Transverse colon (tissue), 4 donors: ENCODE measurements at regions not wholly inside any gene's neighbourhood (a gene's known extent, or its start where the extent isn't known, plus 50 kb on each side); places are given as distances from the start of the nearest gene placed in this dataset.

Experiments
- DNase-seq: peaks from one replicate; pipeline ENCODE4 v3.0.0-alpha.2; 2019
- H3K27ac ChIP-seq, 4 donors: fragments of 200-600 bp; sonication (generic); 2 replicates each; pipeline ENCODE4 v1.5.1; 2016 to 2018; ENCODE audit warnings: inconsistent platforms in 4 of 4
- H3K27me3 ChIP-seq: fragments of 200-600 bp; sonication (generic); 2 replicates; pipeline ENCODE4 v1.5.1; 2017; ENCODE audit warnings: inconsistent platforms
- H3K36me3 ChIP-seq, 4 donors: fragments of 200-600 bp; sonication (generic); 2 replicates each; pipeline ENCODE4 v1.5.1; 2017 to 2019; ENCODE audit warnings: inconsistent platforms in 4 of 4
- H3K4me1 ChIP-seq, 4 donors: fragments of 200-600 bp; sonication (generic); 2 replicates each; pipeline ENCODE4 v1.5.1; 2017 to 2020; ENCODE audit warnings: inconsistent platforms in 4 of 4
- H3K4me3 ChIP-seq, 4 donors: fragments of 200-600 bp; sonication (generic); 1 replicate in 1 of 4; 2 replicates in 3 of 4; pipeline versions ENCODE4 v1.5.1 to v1.6.1; 2017 to 2019; ENCODE audit warnings: inconsistent platforms in 4 of 4
- H3K9me3 ChIP-seq, 2 donors: fragments of 200-600 bp; sonication (generic); 2 replicates each; pipeline ENCODE4 v1.5.1; 2017 to 2019; ENCODE audit warnings: inconsistent platforms in 2 of 2
- EP300 ChIP-seq: sonication (generic); formaldehyde crosslinking; IDR thresholded peaks from one replicate; pipeline ENCODE4 v1.6.1; 2017; ENCODE audit warnings: antibody characterized with exemption, low read depth
- POLR2A ChIP-seq: fragments of 450-650 bp; IDR thresholded peaks from one replicate; pipeline ENCODE4 v1.6.1; 2016; ENCODE audit warnings: antibody characterized with exemption, mild to moderate bottlenecking, moderate library complexity
- POLR2AphosphoS5 ChIP-seq, 3 donors: sonication (generic); formaldehyde crosslinking; IDR thresholded peaks; one replicate each; pipeline ENCODE4 v1.6.1; 2016; ENCODE audit warnings: antibody characterized with exemption in 3 of 3
- WGBS, 2 donors: methylation state at CpG; one replicate each; pipeline ENCODE4 v1.1.5; 2018; ENCODE audit warnings: low coverage in 1 of 2; 5-methylcytosine and 5-hydroxymethylcytosine counted together
- in situ Hi-C, 4 donors: fragments of 200-750 bp; cut with MboI; loops; one replicate each; pipeline versions ENCODE4 v1.15.0 to v1.15.1; 2017; ENCODE audit warnings: low sequenced_read_pairs in 3 of 4, low pct_ligation_motif_present in 1 of 4, low pct_unique_long_range_greater_than_20kb in 1 of 4
- intact Hi-C: fragments of 100-400 bp; cut with DNase I; formaldehyde crosslinking; loops from one replicate; pipeline ENCODE4 v1.15.1; 2023; ENCODE audit warnings: low total_unique reads
- TF ChIP-seq, protein P1 (sequence below), 5 experiments: fragments of 200-600 bp in 3 of 5; fragments of 450-650 bp in 2 of 5; sonication (generic) in 3 of 5; IDR thresholded peaks; 1 replicate in 2 of 5; 2 replicates in 3 of 5; pipeline ENCODE4 v1.5.1; 2016 to 2017; ENCODE audit warnings: antibody characterized with exemption in 5 of 5, inconsistent platforms in 3 of 5, mild to moderate bottlenecking in 2 of 5, moderate library complexity in 1 of 5

DNA sequence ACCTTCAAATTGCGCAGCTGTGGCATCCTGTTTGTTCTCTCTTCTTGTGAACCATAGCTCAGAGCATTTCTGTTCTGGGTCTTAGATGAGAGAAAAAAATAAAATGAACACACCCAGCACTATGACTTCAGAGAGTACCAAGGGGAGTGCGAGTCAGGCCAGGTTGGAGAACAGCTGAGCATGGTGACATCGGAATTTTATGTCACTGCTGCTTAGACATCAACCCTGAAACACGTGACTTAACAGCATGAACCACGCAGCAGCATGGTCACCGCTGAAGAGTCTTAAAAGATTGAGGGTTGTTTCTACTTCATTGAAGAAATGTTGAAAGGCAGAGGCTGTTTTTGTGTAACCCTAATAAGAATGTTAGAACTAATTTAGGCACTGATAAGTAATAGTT, 288.8 kb upstream of the SOX11 start:
- intact Hi-C loops (no loop called here), in situ Hi-C loops (no loop called here)
- no peak for TF ChIP-seq POLR2AphosphoS5 (IDR thresholded peaks at IDR 0.05)
- no peak for TF ChIP-seq POLR2A
- WGBS, 2 donors = 64 to 87% methylated on average over 6 of the region's 6 CpGs
- no peaks in the 10 kb centered on the region for H3K36me3 ChIP-seq
- no peaks in the 10 kb centered on the region for H3K9me3 ChIP-seq
- H3K27me3 ChIP-seq = no peaks in the 10 kb centered on the region
- DNase-seq = no peak
- H3K27ac ChIP-seq = no peak overlapping the region
- no peaks in the 10 kb centered on the region for H3K4me1 ChIP-seq
- no peak overlapping the region for H3K4me3 ChIP-seq

DNA sequence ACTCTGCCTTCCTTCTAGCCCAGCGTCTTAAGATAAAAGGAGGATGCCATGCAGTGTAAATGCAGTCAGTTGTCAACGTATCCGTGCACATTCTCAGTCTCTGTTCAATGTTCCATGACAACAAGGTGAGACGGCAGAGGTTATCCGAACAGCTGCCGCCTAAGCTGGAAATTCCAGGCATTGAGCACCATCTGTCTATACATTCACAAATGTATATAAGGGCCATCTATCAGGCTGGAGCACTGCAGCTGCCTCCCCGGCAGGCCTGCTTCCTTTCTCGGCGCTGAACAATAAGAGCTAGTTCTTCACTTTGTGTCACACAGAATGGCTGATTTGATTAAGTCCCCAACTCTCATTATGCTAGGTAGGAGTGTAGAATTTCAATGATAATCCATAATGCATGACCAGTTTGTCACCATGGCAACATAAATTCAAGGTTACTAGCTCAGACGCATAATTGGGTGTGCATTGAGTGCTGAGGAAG, 282.2 kb upstream of the SOX11 start:
- Histone ChIP-seq H3K27ac (no peak overlapping the region), H3K27me3 (no peaks in the 10 kb centered on the region), H3K4me3 (no peak overlapping the region), H3K36me3 (no peaks in the 10 kb centered on the region), H3K4me1 (no peaks in the 10 kb centered on the region), H3K9me3 (no peaks in the 10 kb centered on the region)
- no peak for DNase-seq
- 78 to 80% methylated on average over 8 to 10 of the region's 10 CpGs for WGBS, 2 donors
- TF ChIP-seq EP300 = no peak
- TF ChIP-seq, protein P1, sequence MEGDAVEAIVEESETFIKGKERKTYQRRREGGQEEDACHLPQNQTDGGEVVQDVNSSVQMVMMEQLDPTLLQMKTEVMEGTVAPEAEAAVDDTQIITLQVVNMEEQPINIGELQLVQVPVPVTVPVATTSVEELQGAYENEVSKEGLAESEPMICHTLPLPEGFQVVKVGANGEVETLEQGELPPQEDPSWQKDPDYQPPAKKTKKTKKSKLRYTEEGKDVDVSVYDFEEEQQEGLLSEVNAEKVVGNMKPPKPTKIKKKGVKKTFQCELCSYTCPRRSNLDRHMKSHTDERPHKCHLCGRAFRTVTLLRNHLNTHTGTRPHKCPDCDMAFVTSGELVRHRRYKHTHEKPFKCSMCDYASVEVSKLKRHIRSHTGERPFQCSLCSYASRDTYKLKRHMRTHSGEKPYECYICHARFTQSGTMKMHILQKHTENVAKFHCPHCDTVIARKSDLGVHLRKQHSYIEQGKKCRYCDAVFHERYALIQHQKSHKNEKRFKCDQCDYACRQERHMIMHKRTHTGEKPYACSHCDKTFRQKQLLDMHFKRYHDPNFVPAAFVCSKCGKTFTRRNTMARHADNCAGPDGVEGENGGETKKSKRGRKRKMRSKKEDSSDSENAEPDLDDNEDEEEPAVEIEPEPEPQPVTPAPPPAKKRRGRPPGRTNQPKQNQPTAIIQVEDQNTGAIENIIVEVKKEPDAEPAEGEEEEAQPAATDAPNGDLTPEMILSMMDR (IDR thresholded peaks at IDR 0.05) = no peak
- no peak for TF ChIP-seq POLR2AphosphoS5 (IDR thresholded peaks at IDR 0.05)
- TF ChIP-seq POLR2A = no peak
- intact Hi-C loops = no loop called here
- in situ Hi-C loops = no loop called here

DNA sequence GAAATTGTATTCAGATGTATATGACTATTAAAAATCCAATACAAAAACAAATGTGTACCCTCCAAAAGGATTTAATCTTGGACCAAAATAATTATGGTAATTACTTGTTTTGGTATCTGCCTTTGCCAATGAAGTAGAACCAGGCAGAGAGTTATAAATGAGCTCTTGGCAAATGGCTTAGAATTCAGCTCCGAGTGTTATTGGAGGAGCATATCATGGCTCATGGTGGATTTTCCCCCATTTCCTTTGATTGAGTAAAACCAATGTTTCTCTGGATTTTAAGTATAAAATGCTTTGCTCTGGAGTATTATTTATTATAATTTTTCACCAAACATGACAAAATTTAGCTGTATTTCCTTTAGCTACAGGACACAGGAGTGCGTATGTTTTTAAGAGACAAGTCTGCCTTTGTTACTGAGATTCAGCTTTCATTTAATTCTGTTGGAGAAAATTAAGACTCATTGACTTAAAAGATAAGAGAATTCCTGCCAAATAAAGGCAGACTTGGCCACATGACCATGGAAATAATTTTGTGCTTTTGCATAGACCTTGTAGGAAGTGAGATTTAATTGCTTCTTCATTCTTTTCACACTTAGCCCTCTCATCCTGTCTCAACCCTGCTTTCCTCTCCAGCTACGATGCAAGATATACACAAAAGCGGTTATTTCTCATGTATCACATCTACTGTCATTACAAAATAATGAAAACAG, 281.0 kb upstream of the SOX11 start:
- 79% methylated on average over 4 of the region's 4 CpGs for WGBS, 2 donors
- intact Hi-C loops (no loop called here), in situ Hi-C loops (no loop called here)
- H3K27me3 ChIP-seq = no peaks in the 10 kb centered on the region
- TF ChIP-seq POLR2AphosphoS5 (IDR thresholded peaks at IDR 0.05) (no peak), POLR2A (no peak)
- TF ChIP-seq, protein P1 (IDR thresholded peaks at IDR 0.05) = no peak
- H3K9me3 ChIP-seq = no peaks in the 10 kb centered on the region
- no peak for DNase-seq
- no peak overlapping the region for H3K4me3 ChIP-seq
- no peak overlapping the region for H3K27ac ChIP-seq
- H3K4me1 ChIP-seq = no peaks in the 10 kb centered on the region
- no peaks in the 10 kb centered on the region for H3K36me3 ChIP-seq

DNA sequence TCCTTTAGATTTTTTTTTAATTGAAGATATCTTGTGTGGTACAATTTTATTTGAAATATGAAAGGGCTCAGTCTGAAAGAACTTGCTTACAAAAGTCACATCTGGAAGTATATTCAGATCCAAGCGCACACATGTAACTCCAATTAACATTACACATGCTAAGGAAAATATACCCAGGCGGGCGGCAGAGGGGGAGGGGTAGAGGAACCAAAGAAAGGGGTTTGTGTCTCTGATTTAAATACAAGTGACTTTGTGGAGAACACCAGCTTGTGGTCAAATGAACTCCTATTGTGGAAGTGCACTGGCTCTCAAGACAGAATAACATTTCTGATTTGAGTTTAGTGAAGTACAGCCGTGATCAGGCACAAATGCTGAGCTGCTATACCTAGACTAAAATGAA, 280.2 kb upstream of the SOX11 start:
- 83 to 86% methylated on average over 4 of the region's 4 CpGs for WGBS, 2 donors

More for the DNA sequence above, 280.2 kb upstream of the SOX11 start:
- no peaks in the 10 kb centered on the region for H3K27me3 ChIP-seq
- no peak overlapping the region for H3K27ac ChIP-seq
- intact Hi-C loops (no loop called here), in situ Hi-C loops (no loop called here)
- DNase-seq = no peak
- no peaks in the 10 kb centered on the region for H3K36me3 ChIP-seq
- no peaks in the 10 kb centered on the region for H3K4me1 ChIP-seq
- no peak overlapping the region for H3K4me3 ChIP-seq
- no peak for TF ChIP-seq POLR2AphosphoS5 (IDR thresholded peaks at IDR 0.05)
- TF ChIP-seq EP300 = no peak
- no peak for TF ChIP-seq POLR2A
- TF ChIP-seq, protein P1 (IDR thresholded peaks at IDR 0.05) = no peak
- H3K9me3 ChIP-seq = no peaks in the 10 kb centered on the region
